ENCODE measurements at regions not wholly inside any gene's neighbourhood (a gene's known extent, or its start where the extent isn't known, plus 50 kb on each side); places are given as distances from the start of the nearest gene placed in this dataset.
"Not testable (repeated sequence)": the region's sequence is repeated elsewhere in the genome, so short reads cannot be mapped to it uniquely, and the experiment has no call there.

DNA sequence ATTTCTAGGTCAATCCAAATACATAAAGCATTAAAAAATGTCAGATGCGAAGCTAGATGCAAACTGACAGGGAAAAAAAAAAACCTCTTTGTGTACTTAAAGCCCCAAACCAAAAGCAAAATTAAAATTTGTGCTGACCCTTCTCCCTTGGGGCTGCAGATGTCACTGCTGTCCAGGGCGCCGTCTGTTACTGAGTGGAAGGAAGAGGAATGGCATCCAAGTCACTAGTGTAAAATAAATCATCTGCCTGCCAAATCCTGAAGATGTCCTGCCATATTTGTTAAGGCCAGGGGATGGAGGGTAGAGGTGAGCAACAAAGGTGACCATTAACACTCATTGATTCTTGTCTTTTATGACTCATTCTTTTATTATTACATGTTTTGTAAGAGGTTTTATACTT is 233.2 kb upstream of the VKORC1L1 start:
- TF ChIP-seq, protein P1, sequence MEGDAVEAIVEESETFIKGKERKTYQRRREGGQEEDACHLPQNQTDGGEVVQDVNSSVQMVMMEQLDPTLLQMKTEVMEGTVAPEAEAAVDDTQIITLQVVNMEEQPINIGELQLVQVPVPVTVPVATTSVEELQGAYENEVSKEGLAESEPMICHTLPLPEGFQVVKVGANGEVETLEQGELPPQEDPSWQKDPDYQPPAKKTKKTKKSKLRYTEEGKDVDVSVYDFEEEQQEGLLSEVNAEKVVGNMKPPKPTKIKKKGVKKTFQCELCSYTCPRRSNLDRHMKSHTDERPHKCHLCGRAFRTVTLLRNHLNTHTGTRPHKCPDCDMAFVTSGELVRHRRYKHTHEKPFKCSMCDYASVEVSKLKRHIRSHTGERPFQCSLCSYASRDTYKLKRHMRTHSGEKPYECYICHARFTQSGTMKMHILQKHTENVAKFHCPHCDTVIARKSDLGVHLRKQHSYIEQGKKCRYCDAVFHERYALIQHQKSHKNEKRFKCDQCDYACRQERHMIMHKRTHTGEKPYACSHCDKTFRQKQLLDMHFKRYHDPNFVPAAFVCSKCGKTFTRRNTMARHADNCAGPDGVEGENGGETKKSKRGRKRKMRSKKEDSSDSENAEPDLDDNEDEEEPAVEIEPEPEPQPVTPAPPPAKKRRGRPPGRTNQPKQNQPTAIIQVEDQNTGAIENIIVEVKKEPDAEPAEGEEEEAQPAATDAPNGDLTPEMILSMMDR (IDR thresholded peaks at IDR 0.05): not testable (repeated sequence)
- not testable (repeated sequence) for TF ChIP-seq POLR2A (IDR thresholded peaks at IDR 0.05)

All from lower leg skin (tissue), 3 donors.